ENCODE measurements at regions not wholly inside any gene's neighbourhood (a gene's known extent, or its start where the extent isn't known, plus 50 kb on each side); places are given as distances from the start of the nearest gene placed in this dataset.
"Not testable (repeated sequence)": the region's sequence is repeated elsewhere in the genome, so short reads cannot be mapped to it uniquely, and the experiment has no call there.

GRCh38 chr20:60786686-60787217 is 465.3 kb upstream of the CDH4 start:
- DNase-seq, result no peak

GRCh38 chr20:60787276-60787675 is 464.8 kb upstream of the CDH4 start:
- DNase-seq, result no peak

DNA sequence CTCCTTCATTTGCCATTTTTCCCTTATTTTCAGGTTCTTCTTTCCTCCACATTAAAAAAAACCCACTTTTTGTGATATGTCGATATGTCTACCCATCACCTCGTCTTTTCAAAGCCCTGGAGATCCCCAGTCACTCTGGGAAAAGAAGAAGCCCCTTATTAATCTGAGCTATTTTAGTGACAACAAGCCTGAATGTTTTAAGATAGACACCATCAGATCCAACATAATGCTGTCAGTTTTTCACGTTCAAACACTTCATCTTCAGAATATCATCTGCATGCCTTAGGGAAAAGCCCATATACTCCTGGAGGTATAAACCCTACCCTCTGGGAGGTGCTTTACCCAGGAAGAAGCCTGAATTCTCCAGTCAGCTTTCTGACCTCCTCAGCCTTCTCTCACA is 464.0 kb upstream of the CDH4 start:
- no peak for DNase-seq

- DNase-seq, result no peak
These were observed 462.7 kb upstream of the CDH4 start for GRCh38 chr20:60789399-60789798.

DNA sequence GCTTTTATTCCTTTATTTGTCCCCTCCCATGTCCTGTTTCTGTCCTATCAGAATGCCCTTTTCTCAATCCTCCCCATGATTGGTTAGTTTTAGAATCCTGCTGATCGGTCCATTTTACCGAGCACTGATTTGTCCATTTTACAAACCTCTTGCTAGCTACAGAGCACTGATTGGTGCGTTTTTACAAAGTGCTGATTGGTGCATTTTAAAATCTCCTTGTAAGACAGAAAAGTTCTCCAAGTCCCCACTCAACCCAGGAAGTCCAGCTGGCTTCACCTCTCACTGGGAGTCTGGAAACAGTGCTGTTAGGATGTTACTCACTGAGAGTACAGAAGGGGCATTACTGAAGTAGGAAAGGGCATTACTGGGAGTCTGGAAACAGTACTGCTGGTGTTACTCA is 461.7 kb upstream of the CDH4 start:
- DNase-seq, result not testable (repeated sequence)

DNA sequence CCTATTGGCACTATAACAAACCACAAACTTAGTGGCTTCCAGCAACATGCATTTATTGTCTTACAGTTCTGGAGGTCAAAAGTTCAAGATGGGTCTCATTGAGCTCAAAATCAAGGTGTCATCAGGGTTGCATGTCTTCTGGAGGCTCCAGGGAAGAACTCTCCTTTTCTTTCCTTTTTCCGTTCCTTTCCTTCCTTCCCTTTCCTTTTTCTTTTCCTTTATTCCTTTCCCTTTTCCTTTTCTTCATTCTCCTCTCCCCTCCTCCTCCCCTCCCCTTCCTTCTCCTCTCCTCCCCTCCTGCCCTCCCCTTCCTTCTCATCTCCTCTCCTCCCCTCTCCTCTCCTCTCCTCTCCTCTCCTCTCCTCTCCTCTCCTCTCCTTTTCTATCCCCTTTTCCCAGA is 460.2 kb upstream of the CDH4 start:
- no peak for DNase-seq

DNA sequence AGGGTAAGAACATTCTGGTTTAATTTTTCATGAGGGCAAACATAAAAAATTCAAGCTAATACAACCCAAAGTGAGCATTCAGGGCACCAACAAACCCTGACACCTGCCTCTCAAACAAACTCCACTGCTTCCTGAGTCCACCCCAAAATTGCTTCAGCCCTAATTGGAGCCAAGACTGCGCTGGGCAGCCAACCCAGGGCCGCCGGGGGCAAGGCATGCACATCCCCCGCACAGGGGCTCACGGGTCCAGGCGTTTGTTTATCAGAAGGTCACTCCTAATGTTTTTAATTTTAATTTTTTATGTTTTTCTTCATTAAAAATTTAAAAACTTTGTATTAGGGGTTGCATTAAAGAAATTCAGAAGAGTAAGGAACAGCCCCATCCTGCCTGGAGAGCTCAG is 459.1 kb upstream of the CDH4 start:
- DNase-seq, result no peak

GRCh38 chr20:60794674-60795073 is 457.4 kb upstream of the CDH4 start:
- DNase-seq, result no peak

GRCh38 chr20:60795651-60796050 is 456.4 kb upstream of the CDH4 start:
- no peak for DNase-seq

GRCh38 chr20:60800185-60800584 is 451.9 kb upstream of the CDH4 start:
- no peak for DNase-seq

DNA sequence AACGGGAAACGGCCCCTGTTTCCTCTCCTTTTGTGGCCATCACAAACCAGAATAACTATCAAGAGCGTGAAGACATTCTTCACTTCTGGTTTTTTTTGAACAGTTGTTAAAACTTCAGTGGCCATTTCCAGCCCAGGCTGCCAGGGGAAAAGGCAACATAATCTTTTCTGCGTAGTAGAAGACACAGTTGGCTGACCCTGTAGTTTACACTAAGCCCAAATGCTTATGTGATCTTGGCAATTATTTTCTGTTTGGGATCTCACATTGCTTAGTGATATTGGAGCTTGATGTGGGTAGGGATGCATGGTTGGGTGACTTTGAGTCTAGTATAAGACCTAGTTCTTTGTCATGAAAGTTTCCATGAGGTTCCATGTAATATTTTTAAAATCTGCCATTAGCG is 449.4 kb upstream of the CDH4 start:
- DNase-seq, result no peak

DNA sequence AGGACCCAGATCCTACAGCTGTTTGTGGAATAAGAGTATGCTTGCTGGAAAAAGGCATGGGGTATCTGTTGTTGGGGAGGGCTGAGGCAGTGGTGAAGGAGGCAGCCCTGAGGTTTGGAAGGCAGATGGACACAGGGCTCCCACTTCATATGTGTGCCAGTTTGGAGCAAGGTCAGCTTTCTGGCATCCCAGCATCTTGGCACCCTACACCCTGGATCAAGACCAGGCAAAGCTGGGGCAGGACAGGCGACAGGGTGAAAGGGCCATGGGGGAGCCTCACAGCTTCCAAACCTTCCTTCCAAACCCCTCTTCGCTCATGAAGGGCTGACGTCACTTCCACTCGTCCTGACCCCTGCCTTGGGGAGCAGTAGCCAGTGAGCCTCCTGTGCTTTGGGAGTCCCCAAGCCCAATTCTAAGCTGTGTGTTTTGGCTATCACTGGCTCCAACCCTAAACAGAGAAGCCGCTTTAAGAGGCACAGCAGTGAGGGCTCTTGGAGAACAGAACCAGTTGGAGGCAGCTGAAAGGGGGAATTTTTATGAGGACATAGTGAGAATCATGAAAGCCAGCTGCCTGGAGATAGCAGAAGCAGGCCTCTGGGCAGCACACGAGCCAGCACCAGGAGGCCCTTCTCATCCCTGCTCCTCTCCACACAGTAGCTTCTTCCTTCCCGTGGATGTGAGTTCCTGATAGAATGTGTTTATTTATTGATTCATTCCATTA is 448.6 kb upstream of the CDH4 start:
- DNase-seq, result no peak

DNA sequence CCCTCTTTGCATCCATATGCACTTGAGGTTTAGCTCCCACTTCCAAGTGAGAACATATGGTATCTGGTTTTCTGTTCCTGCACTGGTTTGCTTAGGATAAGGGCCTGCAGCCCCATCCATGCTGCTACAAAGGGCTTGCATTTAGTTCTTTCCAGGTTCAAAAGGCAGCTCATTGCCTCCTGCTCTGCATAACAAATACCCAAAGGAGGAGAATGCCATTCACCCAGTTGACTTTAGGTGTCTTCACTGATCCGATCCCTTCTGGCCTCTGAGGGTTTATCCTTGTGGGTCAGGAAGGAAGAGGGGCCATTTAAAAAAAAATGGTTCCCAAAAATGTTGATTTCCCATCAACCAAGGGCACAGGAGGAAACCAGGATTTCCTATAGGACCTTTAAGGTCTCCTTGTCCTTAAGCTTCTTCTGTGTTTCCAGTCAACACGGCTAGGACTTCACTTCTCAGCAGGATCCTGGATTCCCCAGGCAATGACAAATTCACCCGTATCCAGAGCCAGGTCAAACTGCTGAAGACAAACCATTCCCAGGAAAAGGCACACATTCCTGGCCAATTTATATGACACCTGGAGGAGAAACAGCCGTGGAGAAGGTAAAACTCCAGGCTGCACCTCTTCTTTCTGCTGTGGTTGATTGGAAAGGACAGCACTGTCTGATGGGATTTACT is 447.7 kb upstream of the CDH4 start:
- no peak for DNase-seq

- DNase-seq, result no peak
These were observed 447.0 kb upstream of the CDH4 start for GRCh38 chr20:60804918-60805630.

- DNase-seq, result no peak
These were observed 445.7 kb upstream of the CDH4 start for GRCh38 chr20:60806354-60806753.

- no peak for DNase-seq
These were observed 445.2 kb upstream of the CDH4 start for GRCh38 chr20:60806824-60807223.

- no peak for DNase-seq
These were observed 443.9 kb upstream of the CDH4 start for GRCh38 chr20:60808003-60808672.

DNA sequence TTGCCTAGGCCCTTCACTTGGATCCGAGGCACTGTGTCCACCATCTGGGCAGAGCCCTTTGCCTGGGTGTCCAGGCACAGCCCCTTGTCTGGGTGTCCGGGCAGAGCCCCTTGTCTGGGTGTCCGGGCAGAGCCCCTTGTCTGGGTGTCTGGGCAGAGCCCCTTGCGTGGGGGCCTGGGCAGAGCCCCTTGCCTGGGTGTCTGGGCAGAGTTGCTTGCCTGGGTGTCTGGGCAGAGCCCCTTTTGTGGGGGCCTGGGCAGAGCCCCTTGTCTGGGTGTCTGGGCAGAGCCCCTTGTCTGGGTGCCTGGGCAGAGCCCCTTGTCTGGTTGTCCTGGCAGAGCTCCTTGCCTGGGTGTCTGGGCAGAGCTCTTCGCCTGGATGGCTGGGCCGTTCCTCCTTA is 443.4 kb upstream of the CDH4 start:
- DNase-seq, result no peak

- no peak for DNase-seq
These were observed 441.5 kb upstream of the CDH4 start for GRCh38 chr20:60810561-60810960.

- no peak for DNase-seq
These were observed 439.5 kb upstream of the CDH4 start for GRCh38 chr20:60812561-60812960.

DNA sequence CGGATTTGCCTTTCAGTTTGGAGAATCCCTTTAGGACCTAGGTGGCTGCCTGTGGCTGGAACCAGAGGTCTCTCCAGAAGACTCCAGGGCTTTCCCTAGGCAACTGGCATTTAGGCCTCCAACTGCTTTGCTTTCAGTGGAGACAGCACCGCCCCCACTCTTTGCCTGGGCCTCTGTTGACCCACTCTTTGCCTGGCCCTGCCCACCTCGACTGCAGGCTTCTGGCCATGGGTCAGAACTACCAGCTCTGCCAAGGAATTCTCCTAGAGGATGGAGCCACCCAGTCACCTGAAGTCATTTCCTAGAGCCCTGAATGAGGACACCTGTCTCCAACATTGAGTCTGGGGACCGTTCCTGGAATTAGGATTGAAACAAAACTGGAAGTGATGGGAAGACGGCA is 439.0 kb upstream of the CDH4 start:
- DNase-seq, result no peak

DNA sequence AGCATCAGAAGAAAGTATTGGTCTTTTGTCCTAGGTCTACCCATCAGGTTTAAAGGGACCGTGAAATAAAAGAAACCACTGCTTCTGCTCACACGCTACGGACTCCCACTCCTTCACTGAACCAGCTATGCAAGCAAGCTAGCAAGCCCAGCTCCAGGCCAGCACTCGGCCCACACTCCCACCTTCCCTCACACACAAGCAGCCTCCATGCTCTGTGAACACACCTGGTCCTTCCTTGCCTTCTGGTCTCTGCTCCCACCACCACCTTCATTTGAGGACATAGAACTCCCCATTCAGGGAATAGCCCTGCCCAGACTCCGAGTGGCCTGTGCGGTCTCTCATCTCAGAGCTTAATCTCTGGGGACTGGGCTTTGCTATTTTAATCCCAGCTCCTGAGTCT is 436.4 kb upstream of the CDH4 start:
- no peak for DNase-seq

- no peak for DNase-seq
These were observed 435.2 kb upstream of the CDH4 start for GRCh38 chr20:60816901-60817300.

Data from left hindlimb (tissue), 1 donor.